BLaER1 (cell line): ENCODE measurements at regions not wholly inside any gene's neighbourhood (a gene's known extent, or its start where the extent isn't known, plus 50 kb on each side); places are given as distances from the start of the nearest gene placed in this dataset.

Experiments
- H3K27ac ChIP-seq: shearing (Covaris generic); formaldehyde crosslinking; 2 replicates; pipeline ENCODE4 v1.8.1; 2022
- H3K27me3 ChIP-seq: shearing (Covaris generic); formaldehyde crosslinking; 2 replicates; pipeline ENCODE4 v1.8.1; 2022
- H3K36me3 ChIP-seq: shearing (Covaris generic); formaldehyde crosslinking; 2 replicates; pipeline ENCODE4 v1.8.1; 2022
- H3K4me1 ChIP-seq: shearing (Covaris generic); formaldehyde crosslinking; 2 replicates; pipeline ENCODE4 v1.8.1; 2022
- H3K4me2 ChIP-seq: shearing (Covaris generic); formaldehyde crosslinking; 2 replicates; pipeline ENCODE4 v1.8.1; 2022
- H3K4me3 ChIP-seq: shearing (Covaris generic); formaldehyde crosslinking; 2 replicates; pipeline ENCODE4 v1.8.1; 2022
- H3K9ac ChIP-seq: shearing (Covaris generic); formaldehyde crosslinking; 2 replicates; pipeline ENCODE4 v1.8.1; 2022
- H3K9me3 ChIP-seq: shearing (Covaris generic); formaldehyde crosslinking; 2 replicates; pipeline ENCODE4 v1.8.1; 2022
- H4K20me1 ChIP-seq: shearing (Covaris generic); formaldehyde crosslinking; 2 replicates; pipeline ENCODE4 v1.8.1; 2022
- Cebpa-rat ChIP-seq: shearing (Covaris generic); IDR thresholded peaks from 2 replicates; pipeline ENCODE4 v1.8.1; 2022

DNA sequence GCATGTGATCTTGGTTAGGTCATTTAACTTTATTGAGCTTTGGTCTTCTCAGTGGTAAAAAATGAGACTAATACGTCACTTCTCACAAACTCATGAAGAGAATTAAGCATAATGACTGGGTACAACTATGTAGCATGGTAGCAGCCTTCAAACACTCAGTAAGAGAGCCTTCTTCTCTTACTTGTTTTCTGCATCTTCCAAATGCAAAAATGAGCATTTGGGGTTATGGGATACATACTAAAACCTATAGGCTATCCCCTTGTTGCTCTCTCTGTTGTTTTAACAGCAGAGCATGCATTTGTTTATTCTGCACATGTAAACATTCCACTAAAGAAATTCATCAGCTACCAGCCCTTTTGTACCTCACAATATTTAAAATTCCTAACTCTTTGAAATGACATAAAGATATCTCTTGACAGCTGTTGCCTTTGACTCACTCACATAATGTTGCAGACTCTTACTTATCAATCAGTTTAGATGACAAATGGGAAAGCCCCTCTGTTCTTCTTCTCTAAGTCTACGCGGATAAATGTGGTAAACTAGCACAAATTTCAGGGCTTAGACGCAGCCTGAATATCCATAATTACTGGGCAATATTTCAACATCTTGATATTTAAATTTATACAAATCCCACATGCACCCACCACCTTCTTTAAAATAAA is 327.3 kb upstream of the SATB1 start:
- no peak overlapping the region for H3K27ac ChIP-seq
- H3K9me3 ChIP-seq = no peaks in the 10 kb centered on the region
- H3K36me3 ChIP-seq = no peaks in the 10 kb centered on the region
- no peaks in the 10 kb centered on the region for H4K20me1 ChIP-seq
- H3K4me3 ChIP-seq = no peak overlapping the region
- H3K4me1 ChIP-seq = peaks cover 6% of the 10 kb centered on the region
- no peak for TF ChIP-seq Cebpa-rat
- H3K27me3 ChIP-seq = no peaks in the 10 kb centered on the region
- no peak overlapping the region for H3K4me2 ChIP-seq
- no peak overlapping the region for H3K9ac ChIP-seq

GRCh38 chr3:18751514-18751913 is 326.4 kb upstream of the SATB1 start:
- Histone ChIP-seq H3K4me2 (peak overlapping the region; percentile 11; the same call in 1 of the 2 replicates), H3K27me3 (no peaks in the 10 kb centered on the region), H3K27ac (no peak overlapping the region)

GRCh38 chr3:18747383-18747782 is 322.2 kb upstream of the SATB1 start:
- H3K27ac ChIP-seq = no peak overlapping the region
- no peak overlapping the region for H3K4me2 ChIP-seq
- no peak overlapping the region for H3K4me3 ChIP-seq
- H3K4me1 ChIP-seq = peaks cover 27% of the 10 kb centered on the region
- no peaks in the 10 kb centered on the region for H3K36me3 ChIP-seq
- no peaks in the 10 kb centered on the region for H3K9me3 ChIP-seq
- no peak for TF ChIP-seq Cebpa-rat
- no peaks in the 10 kb centered on the region for H3K27me3 ChIP-seq
- H3K9ac ChIP-seq = no peak overlapping the region
- no peaks in the 10 kb centered on the region for H4K20me1 ChIP-seq

More at GRCh38 chr3:18751514-18751913, 326.4 kb upstream of the SATB1 start:
- no peak overlapping the region for H3K9ac ChIP-seq
- H3K9me3 ChIP-seq = no peaks in the 10 kb centered on the region
- H3K4me3 ChIP-seq = no peak overlapping the region
- TF ChIP-seq Cebpa-rat = no peak
- H3K4me1 ChIP-seq = peaks cover 6% of the 10 kb centered on the region
- no peaks in the 10 kb centered on the region for H4K20me1 ChIP-seq
- H3K36me3 ChIP-seq = no peaks in the 10 kb centered on the region

- H3K27ac ChIP-seq = no peak overlapping the region
- H3K9me3 ChIP-seq = no peaks in the 10 kb centered on the region
- peak overlapping the region; percentile 27 for H3K4me2 ChIP-seq
- H4K20me1 ChIP-seq = no peaks in the 10 kb centered on the region
- H3K4me3 ChIP-seq = no peak overlapping the region
- no peak overlapping the region for H3K9ac ChIP-seq
- no peaks in the 10 kb centered on the region for H3K36me3 ChIP-seq
- H3K4me1 ChIP-seq = peaks cover 40% of the 10 kb centered on the region
- H3K27me3 ChIP-seq = no peaks in the 10 kb centered on the region
- no peak for TF ChIP-seq Cebpa-rat
These were observed 320.3 kb upstream of the SATB1 start for GRCh38 chr3:18745472-18745871.

- TF ChIP-seq Cebpa-rat = no peak
- Histone ChIP-seq H3K27me3 (no peaks in the 10 kb centered on the region), H3K9me3 (no peaks in the 10 kb centered on the region), H3K27ac (no peak overlapping the region), H3K4me3 (no peak overlapping the region), H4K20me1 (no peaks in the 10 kb centered on the region), H3K36me3 (no peaks in the 10 kb centered on the region), H3K9ac (no peak overlapping the region), H3K4me1 (peaks cover 48% of the 10 kb centered on the region), H3K4me2 (no peak overlapping the region)
These were observed 319.3 kb upstream of the SATB1 start for GRCh38 chr3:18744472-18744871.

GRCh38 chr3:18743761-18744160 is 318.6 kb upstream of the SATB1 start:
- H3K4me2 ChIP-seq = no peak overlapping the region
- peaks cover 48% of the 10 kb centered on the region for H3K4me1 ChIP-seq
- no peaks in the 10 kb centered on the region for H4K20me1 ChIP-seq
- no peak overlapping the region for H3K27ac ChIP-seq
- no peak overlapping the region for H3K4me3 ChIP-seq
- H3K27me3 ChIP-seq = no peaks in the 10 kb centered on the region
- no peaks in the 10 kb centered on the region for H3K9me3 ChIP-seq
- H3K9ac ChIP-seq = no peak overlapping the region
- H3K36me3 ChIP-seq = no peaks in the 10 kb centered on the region
- no peak for TF ChIP-seq Cebpa-rat

DNA sequence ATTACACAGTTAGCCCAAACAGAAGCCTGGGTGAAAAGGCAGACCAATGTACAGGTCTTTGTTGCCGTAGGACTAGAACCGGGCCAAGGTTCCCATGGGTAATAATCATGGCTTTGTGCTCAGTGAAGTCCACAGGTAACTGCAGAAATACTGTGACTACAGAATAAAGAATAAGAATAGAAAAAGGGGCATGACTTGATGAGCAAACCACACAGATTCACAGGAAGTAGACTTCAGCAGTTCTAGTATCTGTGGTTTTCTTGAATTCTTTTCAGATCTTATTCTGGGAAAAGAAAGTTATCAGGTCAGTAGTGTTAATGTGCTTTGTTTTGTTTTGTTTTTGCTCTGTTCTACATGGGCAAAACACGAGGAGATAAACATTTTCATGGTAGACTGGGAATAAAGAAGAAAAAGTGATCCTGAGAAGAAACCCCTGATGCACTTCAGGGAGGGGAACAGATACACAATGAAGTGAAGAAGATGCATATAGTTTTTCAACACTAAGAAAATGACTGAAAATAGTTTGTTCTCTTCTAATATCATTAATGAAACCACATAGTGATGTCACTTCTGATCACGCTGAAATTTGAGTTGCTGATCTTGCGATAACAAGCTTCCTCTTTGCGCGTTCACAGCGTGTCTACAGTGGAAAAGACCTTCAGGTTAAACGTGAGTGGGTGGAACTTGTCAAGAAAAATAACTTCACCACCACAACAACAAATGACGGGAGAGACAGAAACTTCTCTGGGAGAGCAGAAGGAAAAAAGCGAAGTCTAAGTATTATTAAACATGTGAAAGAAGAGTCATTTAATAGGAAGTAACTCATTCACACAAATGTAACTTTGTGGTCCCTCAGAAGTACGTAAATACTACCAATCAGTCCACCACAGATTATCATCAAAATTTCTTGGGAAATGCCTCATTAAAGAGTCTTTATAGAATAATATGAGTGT is 315.8 kb upstream of the SATB1 start:
- peak overlapping the region; percentile 84 for H3K4me2 ChIP-seq
- TF ChIP-seq Cebpa-rat = no peak
- peak overlapping the region; percentile 39; the same call in 1 of the 2 replicates for H3K27ac ChIP-seq
- no peaks in the 10 kb centered on the region for H4K20me1 ChIP-seq
- H3K4me1 ChIP-seq = peaks cover 48% of the 10 kb centered on the region
- H3K27me3 ChIP-seq = no peaks in the 10 kb centered on the region
- H3K9me3 ChIP-seq = no peaks in the 10 kb centered on the region; the same call in 1 of the 2 replicates
- H3K9ac ChIP-seq = peak overlapping the region; percentile 45; the same call in 1 of the 2 replicates
- H3K4me3 ChIP-seq = peak overlapping the region; percentile 50
- no peaks in the 10 kb centered on the region for H3K36me3 ChIP-seq

- H3K4me1 ChIP-seq = peaks cover 39% of the 10 kb centered on the region
- H3K27ac ChIP-seq = no peak overlapping the region
- no peak overlapping the region for H3K9ac ChIP-seq
- H3K4me3 ChIP-seq = no peak overlapping the region
- no peaks in the 10 kb centered on the region; the same call in 1 of the 2 replicates for H3K9me3 ChIP-seq
- H3K36me3 ChIP-seq = no peaks in the 10 kb centered on the region
- no peaks in the 10 kb centered on the region for H3K27me3 ChIP-seq
- no peak for TF ChIP-seq Cebpa-rat
- no peaks in the 10 kb centered on the region for H4K20me1 ChIP-seq
- no peak overlapping the region for H3K4me2 ChIP-seq
These were observed 313.9 kb upstream of the SATB1 start for GRCh38 chr3:18739099-18739433.

DNA sequence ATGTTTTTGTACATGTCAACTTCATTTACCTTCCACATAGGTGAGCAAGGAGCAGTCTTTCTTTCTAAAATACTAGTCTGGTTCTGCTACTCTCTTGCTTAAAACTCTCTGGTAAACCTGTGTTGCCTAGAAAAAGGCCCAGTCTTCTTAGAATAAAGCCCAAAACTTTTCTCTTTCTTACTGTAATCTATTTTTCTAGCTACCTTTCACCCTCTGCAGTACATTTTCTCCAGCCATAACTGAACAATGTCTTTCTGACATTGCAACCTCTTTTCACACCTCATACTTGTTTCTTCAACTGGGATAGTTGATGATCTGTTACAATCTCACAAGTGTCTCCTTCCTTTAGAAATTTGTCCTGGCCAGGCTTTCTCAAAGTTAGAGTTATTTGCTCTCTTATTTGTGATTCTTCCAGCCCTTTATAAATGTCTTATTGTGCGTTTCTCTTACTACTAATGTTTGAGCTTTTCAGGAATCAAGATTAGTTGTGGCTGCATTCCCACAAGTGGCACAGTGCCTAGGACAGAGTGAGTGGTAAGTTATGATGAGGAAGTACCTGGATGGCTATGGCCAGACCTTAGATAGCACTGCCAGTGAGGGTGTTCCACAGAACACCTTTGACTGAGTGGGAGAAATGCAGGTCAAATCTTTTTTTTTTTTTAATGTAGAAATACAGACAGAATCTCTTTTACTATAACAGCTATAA is 313.4 kb upstream of the SATB1 start:
- H3K9me3 ChIP-seq = no peaks in the 10 kb centered on the region; the same call in 1 of the 2 replicates
- no peaks in the 10 kb centered on the region for H3K36me3 ChIP-seq
- no peaks in the 10 kb centered on the region for H4K20me1 ChIP-seq
- no peak overlapping the region for H3K4me2 ChIP-seq
- no peak overlapping the region for H3K27ac ChIP-seq
- H3K4me3 ChIP-seq = no peak overlapping the region
- H3K27me3 ChIP-seq = no peaks in the 10 kb centered on the region
- H3K4me1 ChIP-seq = peaks cover 39% of the 10 kb centered on the region
- no peak overlapping the region for H3K9ac ChIP-seq
- no peak for TF ChIP-seq Cebpa-rat
